ENCODE measurements at regions not wholly inside any gene's neighbourhood (a gene's known extent, or its start where the extent isn't known, plus 50 kb on each side); places are given as distances from the start of the nearest gene placed in this dataset.

DNA sequence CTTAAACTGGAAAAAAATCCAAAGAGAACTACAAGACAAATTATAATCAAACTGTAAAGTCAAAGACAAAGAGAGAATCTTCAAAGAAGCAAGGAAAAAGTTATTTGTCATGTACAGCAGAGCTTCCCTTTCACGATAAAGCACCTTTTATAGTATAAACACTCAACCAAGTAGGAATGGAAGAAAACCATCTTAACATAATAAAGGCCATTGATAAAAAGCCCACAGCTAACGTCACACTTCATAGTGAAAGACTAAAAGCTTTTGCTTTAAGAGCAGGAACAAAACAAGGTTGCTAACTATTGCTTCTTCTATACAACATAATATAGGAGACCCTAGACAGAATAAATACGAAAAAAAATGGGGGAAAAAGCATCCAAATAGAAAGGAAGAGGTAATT lies 595.7 kb upstream of the POU3F4 start:
- no peak for DNase-seq (ENCODE audit: low read depth)

DNA sequence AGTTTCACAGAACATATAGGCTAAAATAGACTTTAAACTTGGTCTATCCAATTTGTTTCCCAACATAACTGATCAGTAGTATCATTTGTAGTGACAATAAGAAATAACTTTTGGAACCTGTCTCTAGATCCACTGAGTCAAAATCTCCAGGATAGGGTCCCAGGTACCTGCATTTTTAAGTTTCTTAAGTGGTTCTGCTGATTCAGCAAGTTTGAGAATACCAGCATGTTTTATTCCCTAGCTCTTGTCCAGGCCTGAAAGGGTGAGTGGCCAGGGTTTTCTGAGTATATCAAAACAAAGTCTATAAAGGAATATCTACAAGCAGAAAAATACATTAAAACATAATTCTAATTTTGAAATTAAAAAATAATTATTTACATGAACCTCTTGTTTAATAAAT lies 573.1 kb upstream of the POU3F4 start:
- no peak for DNase-seq (ENCODE audit: low read depth)

DNA sequence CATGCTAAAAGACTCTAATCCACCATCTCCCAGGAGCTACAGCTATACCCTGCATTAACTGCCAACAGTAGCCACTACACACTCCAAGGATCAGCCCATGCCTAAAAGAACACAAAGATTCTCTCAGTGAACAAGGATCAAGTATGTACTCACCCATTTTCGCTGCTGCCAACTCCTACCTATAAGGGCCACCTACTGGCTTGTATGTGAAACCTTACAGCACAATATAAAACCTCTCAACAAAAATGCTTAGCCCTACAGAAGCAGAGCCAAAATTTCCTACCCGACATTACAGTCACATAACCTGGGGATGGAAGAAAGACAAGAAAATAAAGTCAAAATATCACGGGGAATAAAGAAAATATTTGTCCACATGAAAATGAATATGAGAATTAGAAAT lies 562.8 kb upstream of the POU3F4 start:
- DNase-seq (ENCODE audit: low read depth), result peak; percentile 14

- DNase-seq (ENCODE audit: low read depth), result peak; percentile 0
These were observed 547.0 kb upstream of the POU3F4 start for GRCh38 chrX:82961129-82961528.

GRCh38 chrX:82973646-82974045 lies 534.4 kb upstream of the POU3F4 start:
- DNase-seq (ENCODE audit: low read depth), result no peak

- no peak for DNase-seq (ENCODE audit: low read depth)
These were observed 509.9 kb upstream of the POU3F4 start for GRCh38 chrX:82998163-82998562.

DNA sequence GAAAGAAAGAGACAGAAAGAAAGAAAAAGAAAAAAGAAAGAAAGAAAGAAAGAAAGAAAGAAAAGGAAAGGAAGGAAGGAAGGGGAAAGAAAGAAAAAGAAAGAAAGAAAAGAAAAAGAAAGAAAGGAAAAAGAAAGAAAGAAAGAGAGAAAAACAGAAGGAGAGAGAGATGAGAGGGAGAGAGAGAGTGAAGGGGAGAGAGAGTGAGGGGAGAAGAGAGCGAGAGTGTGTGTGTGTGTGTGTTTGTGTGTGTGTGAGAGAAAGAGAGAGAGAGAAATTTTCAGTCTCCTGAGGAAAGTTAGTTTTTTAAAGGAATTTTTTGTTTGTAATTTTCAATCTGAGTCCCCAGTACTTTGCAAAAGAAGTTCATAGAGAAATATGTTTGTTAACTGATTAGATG lies 504.1 kb upstream of the POU3F4 start:
- DNase-seq (ENCODE audit: low read depth), result no peak

- peak; percentile 5 for DNase-seq (ENCODE audit: low read depth)
These were observed 499.7 kb upstream of the POU3F4 start for GRCh38 chrX:83008415-83008814.

DNA sequence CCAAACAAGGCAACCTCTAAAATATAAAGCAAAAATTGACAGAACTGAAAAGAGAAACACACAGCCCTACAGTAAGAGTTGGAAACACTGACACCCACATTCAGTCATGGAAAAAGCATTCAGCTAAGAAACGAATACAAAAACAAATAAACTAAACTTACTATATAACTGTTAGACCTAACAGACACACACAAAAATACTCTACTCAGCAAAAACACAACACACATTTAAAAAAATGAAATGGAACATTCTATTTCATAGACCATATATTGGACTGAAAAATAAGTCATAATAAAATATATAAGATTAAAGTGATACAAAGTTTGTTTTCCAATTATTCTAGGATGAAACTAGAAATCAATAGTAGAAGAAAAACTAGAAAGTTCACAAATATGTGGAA lies 488.8 kb upstream of the POU3F4 start:
- no peak for DNase-seq (ENCODE audit: low read depth)

- DNase-seq (ENCODE audit: low read depth), result peak; percentile 24
These were observed 486.1 kb upstream of the POU3F4 start for GRCh38 chrX:83022020-83022419.

Measured in LHCN-M2 (cell line).